Endodermal cell (in vitro differentiated cells): ENCODE measurements at regions not wholly inside any gene's neighbourhood (a gene's known extent, or its start where the extent isn't known, plus 50 kb on each side); places are given as distances from the start of the nearest gene placed in this dataset.
A peak's percentile ranks its signal among the peaks of the same experiment; 100 is the strongest.

ENCODE experiments used
- DNase-seq: peaks from one replicate; pipeline ENCODE4 v3.0.0-alpha.2; 2017
- H3K27ac ChIP-seq: 2 replicates; pipeline ENCODE4 v1.5.1; 2013; ENCODE audit warnings: mild to moderate bottlenecking, low read depth, low read length, moderate library complexity
- H3K27me3 ChIP-seq: 2 replicates; pipeline ENCODE4 v1.6.1; 2013; ENCODE audit warnings: mild to moderate bottlenecking, low read length, moderate library complexity; ENCODE audit not compliant: insufficient read depth, control insufficient read depth, poor library complexity, severe bottlenecking
- H3K36me3 ChIP-seq: 2 replicates; pipeline ENCODE4 v1.7.0; 2013; ENCODE audit warnings: mild to moderate bottlenecking, low read length, moderate library complexity; ENCODE audit not compliant: control insufficient read depth, insufficient read depth
- H3K4me1 ChIP-seq: one replicate; pipeline ENCODE4 v1.7.0; 2013; ENCODE audit warnings: low read length; ENCODE audit not compliant: control insufficient read depth, insufficient read depth
- H3K4me3 ChIP-seq: 2 replicates; pipeline ENCODE4 v1.5.1; 2013; ENCODE audit warnings: mild to moderate bottlenecking, low read length, moderate library complexity
- H3K9ac ChIP-seq: 2 replicates; pipeline ENCODE4 v1.6.1; 2013; ENCODE audit warnings: mild to moderate bottlenecking, low read length, moderate library complexity; ENCODE audit not compliant: poor library complexity, severe bottlenecking; ENCODE audit errors: extremely low read depth
- H3K9me3 ChIP-seq: 2 replicates; pipeline ENCODE4 v1.6.1; 2013; ENCODE audit warnings: mild to moderate bottlenecking, low read length, moderate library complexity; ENCODE audit not compliant: control insufficient read depth
- H3K27ac Mint-ChIP-seq: 2 replicates; pipeline ENCODE4 v1.8.0; 2020; ENCODE audit warnings: mixed read lengths
- H3K27me3 Mint-ChIP-seq: 2 replicates; pipeline ENCODE4 v1.8.0; 2021; ENCODE audit warnings: mild to moderate bottlenecking, mixed read lengths; ENCODE audit not compliant: insufficient read depth
- H3K36me3 Mint-ChIP-seq: 2 replicates; pipeline ENCODE4 v1.8.0; 2020; ENCODE audit warnings: low read depth, mixed read lengths
- H3K4me1 Mint-ChIP-seq: 2 replicates; pipeline ENCODE4 v1.8.0; 2020; ENCODE audit warnings: mixed read lengths
- H3K4me3 Mint-ChIP-seq: 2 replicates; pipeline ENCODE4 v1.8.0; 2020; ENCODE audit warnings: mild to moderate bottlenecking, moderate library complexity, mixed read lengths
- H3K9me3 Mint-ChIP-seq: 2 replicates; pipeline ENCODE4 v1.8.0; 2020; ENCODE audit warnings: mild to moderate bottlenecking, mixed read lengths
- WGBS, 2 experiments: methylation state at CpG; one replicate each; pipeline versions ENCODE4 v1.1.5 to v1.1.7; 2013; ENCODE audit warnings: missing lambda C conversion rate in 2 of 2, mixed read lengths in 1 of 2; ENCODE audit not compliant: insufficient coverage in 1 of 2, insufficient read length in 1 of 2; 5-methylcytosine and 5-hydroxymethylcytosine counted together
- TF ChIP-seq, protein P1 (sequence below): fragments of 200-600 bp; sonication (generic); conservative IDR thresholded peaks from 2 replicates; pipeline ENCODE4 v1.5.0; 2021; ENCODE audit warnings: antibody characterized with exemption, mild to moderate bottlenecking

GRCh38 chr2:236745420-236746210 lies 176.0 kb downstream of the ACKR3 start:
- Mint-ChIP-seq H3K4me1 (peaks cover 56% of the 10 kb centered on the region), H3K27ac (peak overlapping the region; percentile 65), H3K4me3 (no peak overlapping the region), H3K9me3 (no peaks in the 10 kb centered on the region), H3K27me3 (peaks cover 2% of the 10 kb centered on the region), H3K36me3 (no peaks in the 10 kb centered on the region)
- WGBS, 2 experiments = 42 to 55% methylated on average over 3 to 5 of the region's 5 CpGs
- Histone ChIP-seq H3K9me3 (no peaks in the 10 kb centered on the region), H3K9ac (peak overlapping the region; percentile 45), H3K36me3 (no peaks in the 10 kb centered on the region), H3K4me3 (no peak overlapping the region), H3K4me1 (peaks cover 30% of the 10 kb centered on the region), H3K27me3 (no peaks in the 10 kb centered on the region), H3K27ac (peak overlapping the region; percentile 26)
- TF ChIP-seq, protein P1, sequence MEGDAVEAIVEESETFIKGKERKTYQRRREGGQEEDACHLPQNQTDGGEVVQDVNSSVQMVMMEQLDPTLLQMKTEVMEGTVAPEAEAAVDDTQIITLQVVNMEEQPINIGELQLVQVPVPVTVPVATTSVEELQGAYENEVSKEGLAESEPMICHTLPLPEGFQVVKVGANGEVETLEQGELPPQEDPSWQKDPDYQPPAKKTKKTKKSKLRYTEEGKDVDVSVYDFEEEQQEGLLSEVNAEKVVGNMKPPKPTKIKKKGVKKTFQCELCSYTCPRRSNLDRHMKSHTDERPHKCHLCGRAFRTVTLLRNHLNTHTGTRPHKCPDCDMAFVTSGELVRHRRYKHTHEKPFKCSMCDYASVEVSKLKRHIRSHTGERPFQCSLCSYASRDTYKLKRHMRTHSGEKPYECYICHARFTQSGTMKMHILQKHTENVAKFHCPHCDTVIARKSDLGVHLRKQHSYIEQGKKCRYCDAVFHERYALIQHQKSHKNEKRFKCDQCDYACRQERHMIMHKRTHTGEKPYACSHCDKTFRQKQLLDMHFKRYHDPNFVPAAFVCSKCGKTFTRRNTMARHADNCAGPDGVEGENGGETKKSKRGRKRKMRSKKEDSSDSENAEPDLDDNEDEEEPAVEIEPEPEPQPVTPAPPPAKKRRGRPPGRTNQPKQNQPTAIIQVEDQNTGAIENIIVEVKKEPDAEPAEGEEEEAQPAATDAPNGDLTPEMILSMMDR = no peak
- peak; percentile 83 for DNase-seq

GRCh38 chr2:236746833-236747232 lies 177.2 kb downstream of the ACKR3 start:
- Histone ChIP-seq H3K27ac (no peak overlapping the region), H3K27me3 (no peaks in the 10 kb centered on the region), H3K4me3 (no peak overlapping the region), H3K9me3 (no peaks in the 10 kb centered on the region), H3K9ac (no peak overlapping the region), H3K36me3 (no peaks in the 10 kb centered on the region), H3K4me1 (peaks cover 30% of the 10 kb centered on the region)
- H3K27ac Mint-ChIP-seq = no peak overlapping the region
- no peaks in the 10 kb centered on the region for H3K9me3 Mint-ChIP-seq
- no peak for DNase-seq
- H3K4me3 Mint-ChIP-seq = no peak overlapping the region
- peaks cover 63% of the 10 kb centered on the region for H3K4me1 Mint-ChIP-seq
- peaks cover 3% of the 10 kb centered on the region for H3K27me3 Mint-ChIP-seq
- TF ChIP-seq, protein P1 = no peak
- whole genome bisulfite sequencing, 2 experiments = 90 to 97% methylated on average over 7 to 10 of the region's 11 CpGs
- no peaks in the 10 kb centered on the region for H3K36me3 Mint-ChIP-seq

GRCh38 chr2:236747426-236747825 lies 177.8 kb downstream of the ACKR3 start:
- Mint-ChIP-seq H3K36me3 (no peaks in the 10 kb centered on the region), H3K4me1 (peaks cover 63% of the 10 kb centered on the region), H3K27me3 (peaks cover 3% of the 10 kb centered on the region), H3K27ac (no peak overlapping the region), H3K9me3 (no peaks in the 10 kb centered on the region), H3K4me3 (no peak overlapping the region)
- Histone ChIP-seq H3K4me3 (no peak overlapping the region), H3K9me3 (no peaks in the 10 kb centered on the region), H3K36me3 (no peaks in the 10 kb centered on the region), H3K27ac (no peak overlapping the region), H3K4me1 (peaks cover 30% of the 10 kb centered on the region), H3K27me3 (no peaks in the 10 kb centered on the region), H3K9ac (no peak overlapping the region)
- 91 to 100% methylated on average over 1 to 6 of the region's 7 CpGs for WGBS, 2 experiments
- TF ChIP-seq, protein P1 = no peak
- DNase-seq = no peak
